ENCODE measurements at regions not wholly inside any gene's neighbourhood (a gene's known extent, or its start where the extent isn't known, plus 50 kb on each side); places are given as distances from the start of the nearest gene placed in this dataset.
"Not testable (repeated sequence)": the region's sequence is repeated elsewhere in the genome, so short reads cannot be mapped to it uniquely, and the experiment has no call there.

GRCh38 chr17:31798205-31798724 is 60.8 kb downstream of the COPRS start:
- peak; percentile 69 for ATAC-seq
- intact Hi-C loops (cut with DNase I), result no loop called here

GRCh38 chr17:31795941-31796340 is 63.1 kb downstream of the COPRS start:
- DNase-seq (ENCODE audit: low spot score); ATAC-seq; intact Hi-C loops (cut with DNase I): not testable (repeated sequence)

More at GRCh38 chr17:31798205-31798724, 60.8 kb downstream of the COPRS start:
- DNase-seq (ENCODE audit: low spot score), result no peak

- ATAC-seq, result no peak
- DNase-seq (ENCODE audit: low spot score), result no peak
- intact Hi-C loops (cut with DNase I), result no loop called here
These were observed 64.9 kb downstream of the COPRS start for GRCh38 chr17:31794111-31794510.

GRCh38 chr17:31793634-31794033 is 65.4 kb downstream of the COPRS start:
- intact Hi-C loops (cut with DNase I); ATAC-seq; DNase-seq (ENCODE audit: low spot score): not testable (repeated sequence)

GRCh38 chr17:31792007-31792585 is 66.9 kb downstream of the COPRS start:
- ATAC-seq (no peak), DNase-seq (ENCODE audit: low spot score) (no peak)
- intact Hi-C loops (cut with DNase I), result no loop called here

GRCh38 chr17:31789707-31790505 is 69.1 kb downstream of the COPRS start:
- intact Hi-C loops (cut with DNase I), result no loop called here
- DNase-seq (ENCODE audit: low spot score), result no peak
- no peak for ATAC-seq

GRCh38 chr17:31788956-31789355 is 70.1 kb downstream of the COPRS start:
- no peak for ATAC-seq
- intact Hi-C loops (cut with DNase I), result no loop called here
- no peak for DNase-seq (ENCODE audit: low spot score)

GRCh38 chr17:31788571-31788946 is 70.5 kb downstream of the COPRS start:
- ATAC-seq (no peak), DNase-seq (ENCODE audit: low spot score) (no peak)
- intact Hi-C loops (cut with DNase I), result no loop called here

- intact Hi-C loops (cut with DNase I), result no loop called here
These were observed 71.0 kb downstream of the COPRS start for GRCh38 chr17:31787857-31788570.

GRCh38 chr17:31786796-31787481 is 72.1 kb downstream of the COPRS start:
- ATAC-seq (no peak), DNase-seq (ENCODE audit: low spot score) (no peak)
- intact Hi-C loops (cut with DNase I), result no loop called here

More at GRCh38 chr17:31787857-31788570, 71.0 kb downstream of the COPRS start:
- ATAC-seq, result no peak
- DNase-seq (ENCODE audit: low spot score), result no peak

GRCh38 chr17:31780483-31780882 is 78.6 kb downstream of the COPRS start:
- no peak for DNase-seq (ENCODE audit: low spot score)
- intact Hi-C loops (cut with DNase I), result no loop called here
- no peak for ATAC-seq

- intact Hi-C loops (cut with DNase I), result no loop called here
- no peak for ATAC-seq
- no peak for DNase-seq (ENCODE audit: low spot score)
These were observed 80.5 kb downstream of the COPRS start for GRCh38 chr17:31778523-31778922.

GRCh38 chr17:31771328-31771727 is 87.7 kb downstream of the COPRS start:
- ATAC-seq; intact Hi-C loops (cut with DNase I); DNase-seq (ENCODE audit: low spot score): not testable (repeated sequence)

GRCh38 chr17:31770501-31770900 is 88.5 kb downstream of the COPRS start:
- ATAC-seq; DNase-seq (ENCODE audit: low spot score); intact Hi-C loops (cut with DNase I): not testable (repeated sequence)

- ATAC-seq; DNase-seq (ENCODE audit: low spot score); intact Hi-C loops (cut with DNase I): not testable (repeated sequence)
These were observed 97.1 kb downstream of the COPRS start for GRCh38 chr17:31761836-31762510.

GRCh38 chr17:31758646-31759045 is 100.4 kb downstream of the COPRS start:
- DNase-seq (ENCODE audit: low spot score) (no peak), ATAC-seq (no peak)
- intact Hi-C loops (cut with DNase I), result no loop called here

- intact Hi-C loops (cut with DNase I), result no loop called here
- ATAC-seq (no peak), DNase-seq (ENCODE audit: low spot score) (no peak)
These were observed 101.9 kb downstream of the COPRS start for GRCh38 chr17:31757097-31757496.

- intact Hi-C loops (cut with DNase I), result no loop called here
- ATAC-seq (no peak), DNase-seq (ENCODE audit: low spot score) (no peak)
These were observed 104.7 kb downstream of the COPRS start for GRCh38 chr17:31754239-31754945.

Data from sciatic nerve (tissue), 2 donors.